IMR-90 (cell line): ENCODE measurements at regions not wholly inside any gene's neighbourhood (a gene's known extent, or its start where the extent isn't known, plus 50 kb on each side); places are given as distances from the start of the nearest gene placed in this dataset.

Source experiments
- ATAC-seq: fragments of 200-7000 bp; cut with Tn5 transposase; 2 replicates; pipeline ENCODE4 v1.9.1; 2020; ENCODE audit warnings: low read depth, mild to moderate bottlenecking, moderate library complexity
- BruUV-seq: library from RNA; stranded (reverse); fragments of 400-500 nt; replicated peaks from 2 replicates; lab custom pipeline; 2021; lab: Mats Ljungman, UMichigan
- CTCF ChIA-PET: fragments of 300-600 bp; formaldehyde crosslinking; extraction: SDS; loops from one replicate; lab custom pipeline; 2021; ENCODE audit warnings: antibody characterized with exemption; lab: Yijun Ruan, JAX
- POLR2A ChIA-PET: fragments of 300-600 bp; sonication (Branson Sonifier 250); formaldehyde crosslinking; loops from one replicate; lab custom pipeline; 2022; ENCODE audit warnings: antibody characterized with exemption; ENCODE audit not compliant: unreplicated experiment; lab: Charles Lee
- DNase-seq: peaks from one replicate; pipeline ENCODE4 v3.0.0; 2013
- H2AFZ ChIP-seq: replicated peaks from 2 replicates; pipeline ENCODE3; 2013; ENCODE audit warnings: low read length, mild to moderate bottlenecking; ENCODE audit not compliant: poor library complexity
- H2AK5ac ChIP-seq: 2 replicates; pipeline ENCODE4 v1.6.1; 2013; ENCODE audit warnings: low read depth, low read length, inconsistent platforms
- H2AK9ac ChIP-seq: replicated peaks from 2 replicates; pipeline ENCODE3; 2013; ENCODE audit warnings: mild to moderate bottlenecking, low read depth, low read length, moderate library complexity; ENCODE audit not compliant: poor library complexity
- H2BK120ac ChIP-seq: 2 replicates; pipeline ENCODE4 v1.6.1; 2013; ENCODE audit warnings: low read depth, low read length, inconsistent platforms
- H2BK15ac ChIP-seq: 3 replicates; pipeline ENCODE4 v1.6.1; 2013; ENCODE audit warnings: low read depth, low read length, inconsistent platforms
- H2BK20ac ChIP-seq: 2 replicates; pipeline ENCODE4 v1.6.1; 2013; ENCODE audit warnings: low read depth, mild to moderate bottlenecking, inconsistent platforms, low read length, moderate library complexity
- H2BK5ac ChIP-seq: 2 replicates; pipeline ENCODE4 v1.6.1; 2013; ENCODE audit warnings: mild to moderate bottlenecking, low read depth, low read length, inconsistent platforms; ENCODE audit not compliant: poor library complexity, severe bottlenecking
- H3K14ac ChIP-seq: replicated peaks from 2 replicates; pipeline ENCODE4 v1.6.1; 2013; ENCODE audit warnings: low read depth, low read length, inconsistent platforms
- H3K18ac ChIP-seq: 2 replicates; pipeline ENCODE4 v1.6.1; 2013; ENCODE audit warnings: low read depth, low read length, control low read depth
- H3K23ac ChIP-seq: 2 replicates; pipeline ENCODE4 v1.6.1; 2013; ENCODE audit warnings: low read depth, low read length, inconsistent platforms
- H3K27ac ChIP-seq: 2 replicates; pipeline ENCODE4 v1.5.1; 2013; ENCODE audit warnings: mild to moderate bottlenecking, control low read depth, low read length; ENCODE audit not compliant: insufficient read depth
- H3K27me3 ChIP-seq: 2 replicates; pipeline ENCODE4 v1.6.1; 2013; ENCODE audit warnings: low read length; ENCODE audit not compliant: control insufficient read depth, insufficient read depth
- H3K36me3 ChIP-seq: 2 replicates; pipeline ENCODE4 v1.6.1; 2013; ENCODE audit warnings: low read length, mixed read lengths; ENCODE audit not compliant: control insufficient read depth, insufficient read depth
- H3K4ac ChIP-seq: 2 replicates; pipeline ENCODE4 v1.6.1; 2013; ENCODE audit warnings: low read depth, low read length, inconsistent platforms
- H3K4me1 ChIP-seq: 2 replicates; pipeline ENCODE4 v1.6.1; 2013; ENCODE audit warnings: low read length, mixed read lengths; ENCODE audit not compliant: control insufficient read depth, insufficient read depth
- H3K4me2 ChIP-seq: 2 replicates; pipeline ENCODE4 v1.6.1; 2013; ENCODE audit warnings: low read depth, mild to moderate bottlenecking, control low read depth, low read length, moderate library complexity
- H3K4me3 ChIP-seq: 2 replicates; pipeline ENCODE4 v1.5.1; 2013; ENCODE audit warnings: low read depth, mild to moderate bottlenecking, control low read depth, low read length, moderate library complexity; ENCODE audit not compliant: insufficient read depth
- H3K56ac ChIP-seq: 2 replicates; pipeline ENCODE4 v1.6.1; 2013; ENCODE audit warnings: low read length, inconsistent platforms; ENCODE audit not compliant: insufficient read depth; ENCODE audit errors: extremely low read depth
- H3K79me1 ChIP-seq, 2 experiments: 2 replicates each; pipeline ENCODE4 v1.6.1; 2013; ENCODE audit warnings: low read length in 2 of 2, inconsistent platforms in 1 of 2, low read depth in 1 of 2
- H3K9ac ChIP-seq: 2 replicates; pipeline ENCODE4 v1.6.1; 2013; ENCODE audit warnings: low read depth, low read length, control low read depth
- H3K9me1 ChIP-seq: 2 replicates; pipeline ENCODE4 v1.6.1; 2013; ENCODE audit warnings: low read length, inconsistent platforms; ENCODE audit not compliant: insufficient read depth
- H3K9me3 ChIP-seq: 2 replicates; pipeline ENCODE4 v1.6.1; 2013; ENCODE audit warnings: low read length; ENCODE audit not compliant: control insufficient read depth, insufficient read depth
- H4K20me1 ChIP-seq: 2 replicates; pipeline ENCODE4 v1.6.1; 2013; ENCODE audit warnings: low read length, inconsistent platforms; ENCODE audit not compliant: insufficient read depth
- H4K5ac ChIP-seq: 2 replicates; pipeline ENCODE4 v1.6.1; 2013; ENCODE audit warnings: mild to moderate bottlenecking, low read depth, low read length, control low read depth
- H4K8ac ChIP-seq, 2 experiments: 2 replicates each; pipeline ENCODE4 v1.6.1; 2013; ENCODE audit warnings: low read depth in 2 of 2, low read length in 2 of 2, control low read depth in 1 of 2, inconsistent platforms in 1 of 2
- H4K91ac ChIP-seq: 2 replicates; pipeline ENCODE4 v1.6.1; 2013; ENCODE audit warnings: low read depth, low read length, inconsistent platforms; ENCODE audit not compliant: insufficient read depth
- POLR2A ChIP-seq: IDR thresholded peaks from 2 replicates; pipeline ENCODE4 v1.6.1; 2012; ENCODE audit warnings: mild to moderate bottlenecking, low read depth, low read length
- RAD21 ChIP-seq: IDR thresholded peaks from 2 replicates; pipeline ENCODE4 v1.6.1; 2012; ENCODE audit warnings: low read length, improper control_type of control experiment
- RFX5 ChIP-seq: IDR thresholded peaks from 2 replicates; pipeline ENCODE4 v1.8.0; 2012; ENCODE audit warnings: low read depth, mild to moderate bottlenecking, low read length, moderate library complexity
- WGBS, 2 experiments: methylation state at CpG; one replicate each; pipeline versions ENCODE4 v1.1.5 to v1.1.7; 2013; ENCODE audit warnings: missing lambda C conversion rate in 2 of 2; ENCODE audit not compliant: insufficient read length in 1 of 2; ENCODE audit errors: extremely low coverage in 2 of 2; 5-methylcytosine and 5-hydroxymethylcytosine counted together
- dilution Hi-C: fragments of 300-500 bp; cut with HindIII; formaldehyde crosslinking; loops from one replicate; pipeline ENCODE4 v1.14.3; 2018; ENCODE audit warnings: low sequenced_read_pairs; ENCODE audit not compliant: unreplicated experiment
- in situ Hi-C: fragments of 300-500 bp; cut with MboI; formaldehyde crosslinking; loops from 3 replicates; pipeline ENCODE4 v1.14.3; 2019; ENCODE audit warnings: low sequenced_read_pairs, inconsistent platforms, mixed read lengths
- intact Hi-C: fragments of 100-400 bp; cut with micrococcal nuclease; formaldehyde crosslinking; loops from 2 replicates; pipeline ENCODE4 v1.10.0; 2022
- TF ChIP-seq, protein P1 (sequence below): conservative IDR thresholded peaks from 2 replicates; pipeline ENCODE4 v1.5.1; 2012; ENCODE audit warnings: mild to moderate bottlenecking, low read depth, low read length, improper control_type of control experiment

DNA sequence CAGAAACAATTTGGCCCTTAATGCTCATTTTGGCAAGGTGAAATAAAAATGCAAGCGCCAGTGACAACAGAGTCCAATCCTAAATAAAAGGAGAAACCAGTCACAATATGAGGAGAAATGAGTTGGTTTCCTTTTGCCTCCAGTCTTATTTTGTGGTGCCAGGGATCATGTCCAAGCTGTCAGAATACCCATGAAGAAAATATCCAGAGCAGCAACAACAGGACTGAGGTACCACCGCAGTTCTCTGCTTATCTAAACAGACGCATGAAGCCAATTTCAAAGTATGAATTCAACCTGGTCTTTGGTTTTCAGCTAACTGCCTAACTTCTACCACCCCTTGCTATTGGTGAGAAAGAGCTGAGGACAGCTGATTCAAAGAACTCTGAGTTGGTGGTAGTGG, 199.9 kb upstream of the MAGEB2 start:
- Histone ChIP-seq H4K91ac (no peak overlapping the region), H2AK5ac (no peak overlapping the region), H4K5ac (no peak overlapping the region), H3K27me3 (no peaks in the 10 kb centered on the region), H3K4me1 (no peaks in the 10 kb centered on the region), H3K23ac (no peak overlapping the region), H3K36me3 (no peaks in the 10 kb centered on the region), H3K56ac (no peak overlapping the region), H3K18ac (no peak overlapping the region), H2BK5ac (no peak overlapping the region), H3K4me2 (no peak overlapping the region), H3K4me3 (no peak overlapping the region), H2AK9ac (no peak overlapping the region), H3K9ac (no peak overlapping the region), H2BK120ac (no peak overlapping the region), H3K79me1 (no peaks in the 10 kb centered on the region), H3K27ac (no peak overlapping the region), H3K9me1 (no peaks in the 10 kb centered on the region), H3K14ac (no peak overlapping the region), H3K4ac (no peak overlapping the region), H3K9me3 (no peaks in the 10 kb centered on the region), H2AFZ (no peak overlapping the region), H2BK20ac (no peak overlapping the region), H4K8ac (no peak overlapping the region), H2BK15ac (no peak overlapping the region), H4K20me1 (no peaks in the 10 kb centered on the region)
- WGBS, 2 experiments, result no CpG with 5 or more reads among the region's 3 CpGs
- intact Hi-C loops (no loop called here), in situ Hi-C loops (no loop called here), dilution Hi-C loops (no loop called here)
- CTCF ChIA-PET, result interaction anchor here (0.6 kb wide), 1 partner anchor 14 kb away, joined by 3 read pairs; no protein-coding TSS in a partner anchor
- DNase-seq (no peak), ATAC-seq (no peak)
- BruUV-seq, result no TSS peak
- POLR2A ChIA-PET, result no interaction called here
- TF ChIP-seq, protein P1, sequence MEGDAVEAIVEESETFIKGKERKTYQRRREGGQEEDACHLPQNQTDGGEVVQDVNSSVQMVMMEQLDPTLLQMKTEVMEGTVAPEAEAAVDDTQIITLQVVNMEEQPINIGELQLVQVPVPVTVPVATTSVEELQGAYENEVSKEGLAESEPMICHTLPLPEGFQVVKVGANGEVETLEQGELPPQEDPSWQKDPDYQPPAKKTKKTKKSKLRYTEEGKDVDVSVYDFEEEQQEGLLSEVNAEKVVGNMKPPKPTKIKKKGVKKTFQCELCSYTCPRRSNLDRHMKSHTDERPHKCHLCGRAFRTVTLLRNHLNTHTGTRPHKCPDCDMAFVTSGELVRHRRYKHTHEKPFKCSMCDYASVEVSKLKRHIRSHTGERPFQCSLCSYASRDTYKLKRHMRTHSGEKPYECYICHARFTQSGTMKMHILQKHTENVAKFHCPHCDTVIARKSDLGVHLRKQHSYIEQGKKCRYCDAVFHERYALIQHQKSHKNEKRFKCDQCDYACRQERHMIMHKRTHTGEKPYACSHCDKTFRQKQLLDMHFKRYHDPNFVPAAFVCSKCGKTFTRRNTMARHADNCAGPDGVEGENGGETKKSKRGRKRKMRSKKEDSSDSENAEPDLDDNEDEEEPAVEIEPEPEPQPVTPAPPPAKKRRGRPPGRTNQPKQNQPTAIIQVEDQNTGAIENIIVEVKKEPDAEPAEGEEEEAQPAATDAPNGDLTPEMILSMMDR, result no peak
- TF ChIP-seq POLR2A, result no peak
- no peak for TF ChIP-seq RAD21
- TF ChIP-seq RFX5, result no peak
